ENCODE measurements at regions not wholly inside any gene's neighbourhood (a gene's known extent, or its start where the extent isn't known, plus 50 kb on each side); places are given as distances from the start of the nearest gene placed in this dataset.

- Histone ChIP-seq H3K9me3 (ENCODE audit: control insufficient read depth, insufficient read depth, low read length) (no peaks in the 10 kb centered on the region), H3K27me3 (ENCODE audit: control insufficient read depth, insufficient read depth, low read length) (no peaks in the 10 kb centered on the region), H3K4me3 (ENCODE audit: low read depth, low read length) (no peak overlapping the region), H3K27ac (ENCODE audit: low read depth, low read length) (no peak overlapping the region)
- ChIA-PET CTCF (no interaction called here), POLR2A (no interaction called here)
- DNase-seq (ENCODE audit: low read depth, low spot score), result no peak
- TF ChIP-seq CTCF (IDR thresholded peaks at IDR 0.05; ENCODE audit: low read depth, low read length), result no peak
Observed at GRCh38 chr12:84696281-84696680, 216.3 kb downstream of the SLC6A15 start.

- no peak for DNase-seq (ENCODE audit: low read depth, low spot score)
- no peak overlapping the region for H3K4me3 ChIP-seq (ENCODE audit: low read depth, low read length)
- TF ChIP-seq CTCF (IDR thresholded peaks at IDR 0.05; ENCODE audit: low read depth, low read length), result no peak
- H3K27me3 ChIP-seq (ENCODE audit: control insufficient read depth, insufficient read depth, low read length), result no peaks in the 10 kb centered on the region
- ChIA-PET CTCF (interaction anchor here (0.8 kb wide), 1 partner anchor 40 kb away, joined by 3 read pairs; no protein-coding TSS in a partner anchor), POLR2A (no interaction called here)
- no peaks in the 10 kb centered on the region for H3K9me3 ChIP-seq (ENCODE audit: control insufficient read depth, insufficient read depth, low read length)
- no peak overlapping the region for H3K27ac ChIP-seq (ENCODE audit: low read depth, low read length)
Observed at GRCh38 chr12:84694116-84694515, 218.5 kb downstream of the SLC6A15 start.

- CTCF ChIA-PET, result no interaction called here
- no peaks in the 10 kb centered on the region for H3K27me3 ChIP-seq (ENCODE audit: control insufficient read depth, insufficient read depth, low read length)
Observed at GRCh38 chr12:84692071-84692470, 220.5 kb downstream of the SLC6A15 start.

GRCh38 chr12:84691266-84691665 is 221.3 kb downstream of the SLC6A15 start:
- Histone ChIP-seq H3K27me3 (ENCODE audit: control insufficient read depth, insufficient read depth, low read length) (no peaks in the 10 kb centered on the region), H3K4me3 (ENCODE audit: low read depth, low read length) (no peak overlapping the region), H3K27ac (ENCODE audit: low read depth, low read length) (no peak overlapping the region), H3K9me3 (ENCODE audit: control insufficient read depth, insufficient read depth, low read length) (no peaks in the 10 kb centered on the region)
- DNase-seq (ENCODE audit: low read depth, low spot score), result no peak
- TF ChIP-seq CTCF (IDR thresholded peaks at IDR 0.05; ENCODE audit: low read depth, low read length), result no peak
- ChIA-PET POLR2A (no interaction called here), CTCF (interaction anchor here (0.7 kb wide), 1 partner anchor 32 kb away, joined by 3 read pairs; no protein-coding TSS in a partner anchor)

More at GRCh38 chr12:84692071-84692470, 220.5 kb downstream of the SLC6A15 start:
- POLR2A ChIA-PET, result no interaction called here
- Histone ChIP-seq H3K4me3 (ENCODE audit: low read depth, low read length) (no peak overlapping the region), H3K9me3 (ENCODE audit: control insufficient read depth, insufficient read depth, low read length) (no peaks in the 10 kb centered on the region), H3K27ac (ENCODE audit: low read depth, low read length) (no peak overlapping the region)
- DNase-seq (ENCODE audit: low read depth, low spot score), result no peak
- TF ChIP-seq CTCF (IDR thresholded peaks at IDR 0.05; ENCODE audit: low read depth, low read length), result no peak

GRCh38 chr12:84689638-84690037 is 223.0 kb downstream of the SLC6A15 start:
- H3K4me3 ChIP-seq (ENCODE audit: low read depth, low read length), result no peak overlapping the region
- ChIA-PET CTCF (interaction anchor here (0.6 to 1.0 kb wide), 2 partner anchors 13 to 70 kb away, joined by 3 read pairs; no protein-coding TSS in a partner anchor), POLR2A (no interaction called here)
- no peak for DNase-seq (ENCODE audit: low read depth, low spot score)
- no peak for TF ChIP-seq CTCF (IDR thresholded peaks at IDR 0.05; ENCODE audit: low read depth, low read length)
- no peaks in the 10 kb centered on the region for H3K27me3 ChIP-seq (ENCODE audit: control insufficient read depth, insufficient read depth, low read length)
- no peaks in the 10 kb centered on the region for H3K9me3 ChIP-seq (ENCODE audit: control insufficient read depth, insufficient read depth, low read length)
- no peak overlapping the region for H3K27ac ChIP-seq (ENCODE audit: low read depth, low read length)

Data from AG04450 (cell line).